SK-N-SH (cell line): ENCODE measurements at regions not wholly inside any gene's neighbourhood (a gene's known extent, or its start where the extent isn't known, plus 50 kb on each side); places are given as distances from the start of the nearest gene placed in this dataset.

ENCODE experiments used
- CHD2 ChIP-seq: fragments of 150-350 bp; IDR thresholded peaks from 2 replicates; pipeline ENCODE4 v1.6.1; 2018; ENCODE audit warnings: low read length; ENCODE audit not compliant: partially characterized antibody
- CTCF ChIP-seq: fragments of 200-600 bp; sonication (generic); IDR thresholded peaks from 2 replicates; pipeline ENCODE4 v1.6.1; 2017; ENCODE audit warnings: antibody characterized with exemption, mild to moderate bottlenecking, moderate library complexity
- TAF1 ChIP-seq: IDR thresholded peaks from 2 replicates; pipeline ENCODE4 v1.6.1; 2012; ENCODE audit warnings: low read depth, mild to moderate bottlenecking, low read length, moderate library complexity, borderline replicate concordance

- no peak for TF ChIP-seq CTCF
- TF ChIP-seq TAF1, result no peak
- no peak for TF ChIP-seq CHD2
These were observed 70.5 kb upstream of the KLHL13 start for GRCh38 chrX:118187100-118187499.
